Amygdala (tissue), 56 donors: ENCODE measurements at regions not wholly inside any gene's neighbourhood (a gene's known extent, or its start where the extent isn't known, plus 50 kb on each side); places are given as distances from the start of the nearest gene placed in this dataset.
"Not testable (repeated sequence)": the region's sequence is repeated elsewhere in the genome, so short reads cannot be mapped to it uniquely, and the experiment has no call there.

Source experiments
- DNase-seq, 56 donors: peaks; one replicate each; lab custom pipeline; 2025; lab: John Stamatoyannopoulos, UW

GRCh38 chr12:60231303-60231702 lies 635.5 kb downstream of the SLC16A7 start:
- DNase-seq: no peak

- DNase-seq: no peak
Measured at GRCh38 chr12:60231976-60232907, 636.4 kb downstream of the SLC16A7 start.

DNA sequence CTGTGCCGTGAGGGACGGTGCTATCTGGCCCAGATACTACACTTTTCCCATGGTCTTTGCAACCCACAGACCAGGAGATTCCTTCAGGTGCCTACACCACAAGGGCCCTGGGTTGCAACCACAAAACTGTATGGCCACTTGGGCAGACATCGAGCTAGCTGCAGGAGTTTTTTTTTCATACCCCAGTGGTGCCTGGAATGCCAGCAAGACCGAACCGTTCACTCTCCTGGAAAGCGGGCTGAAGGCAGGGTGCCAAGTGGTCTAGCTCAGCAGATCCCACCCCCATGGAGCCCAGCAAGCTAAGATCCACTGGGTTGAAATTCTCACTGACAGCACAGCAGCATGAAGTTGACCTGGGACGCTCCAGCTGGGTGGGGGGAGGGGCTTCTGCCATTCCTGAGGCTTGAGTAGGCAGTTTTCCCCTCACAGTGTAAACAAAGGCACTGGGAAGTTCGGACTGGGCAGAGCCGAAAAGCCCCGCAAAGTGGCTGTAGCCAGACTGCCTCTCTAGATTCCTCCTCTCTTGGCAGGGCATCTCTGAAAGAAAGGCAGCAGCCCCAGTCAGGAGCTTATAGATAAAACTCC lies 638.9 kb downstream of the SLC16A7 start:
- not testable (repeated sequence) for DNase-seq

GRCh38 chr12:60235261-60235660 lies 639.4 kb downstream of the SLC16A7 start:
- DNase-seq: no peak

DNA sequence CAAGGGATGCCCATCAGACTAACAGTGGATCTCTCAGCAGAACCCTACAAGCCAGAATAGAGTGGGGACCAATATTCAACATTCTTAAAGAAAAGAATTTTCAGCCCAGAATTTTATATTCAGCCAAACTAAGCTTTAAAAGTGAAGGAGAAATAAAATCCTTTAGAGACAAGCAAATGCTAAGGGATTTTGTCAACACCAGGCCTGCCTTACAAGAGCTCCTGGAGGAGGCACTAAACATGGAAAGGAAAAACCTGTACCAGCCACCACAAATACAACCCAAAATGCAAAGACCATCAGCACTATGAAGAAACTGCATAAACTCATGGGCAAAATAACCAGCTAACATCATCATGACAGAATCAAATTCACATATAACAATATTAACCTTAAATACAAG lies 640.6 kb downstream of the SLC16A7 start:
- DNase-seq: not testable (repeated sequence)

GRCh38 chr12:60240891-60241290 lies 645.1 kb downstream of the SLC16A7 start:
- DNase-seq: no peak

DNA sequence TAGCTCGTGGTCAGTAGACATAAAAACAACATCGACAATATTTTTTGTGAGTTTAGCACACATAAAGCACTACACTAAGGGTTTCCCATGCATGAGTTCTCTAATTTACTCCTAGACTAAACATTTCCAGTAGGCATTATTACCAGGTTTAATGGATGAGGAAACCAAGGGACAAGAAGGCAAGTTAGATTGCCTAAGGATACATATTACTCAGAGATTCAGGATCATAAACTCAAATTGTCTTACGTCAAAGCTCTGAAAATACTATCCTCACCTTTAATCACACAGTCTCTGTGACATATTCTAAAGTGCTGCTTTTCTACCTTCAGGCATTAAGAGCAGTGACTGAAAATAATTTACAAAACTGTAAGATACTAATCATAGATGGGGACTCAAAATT lies 655.3 kb downstream of the SLC16A7 start:
- no peak for DNase-seq

DNA sequence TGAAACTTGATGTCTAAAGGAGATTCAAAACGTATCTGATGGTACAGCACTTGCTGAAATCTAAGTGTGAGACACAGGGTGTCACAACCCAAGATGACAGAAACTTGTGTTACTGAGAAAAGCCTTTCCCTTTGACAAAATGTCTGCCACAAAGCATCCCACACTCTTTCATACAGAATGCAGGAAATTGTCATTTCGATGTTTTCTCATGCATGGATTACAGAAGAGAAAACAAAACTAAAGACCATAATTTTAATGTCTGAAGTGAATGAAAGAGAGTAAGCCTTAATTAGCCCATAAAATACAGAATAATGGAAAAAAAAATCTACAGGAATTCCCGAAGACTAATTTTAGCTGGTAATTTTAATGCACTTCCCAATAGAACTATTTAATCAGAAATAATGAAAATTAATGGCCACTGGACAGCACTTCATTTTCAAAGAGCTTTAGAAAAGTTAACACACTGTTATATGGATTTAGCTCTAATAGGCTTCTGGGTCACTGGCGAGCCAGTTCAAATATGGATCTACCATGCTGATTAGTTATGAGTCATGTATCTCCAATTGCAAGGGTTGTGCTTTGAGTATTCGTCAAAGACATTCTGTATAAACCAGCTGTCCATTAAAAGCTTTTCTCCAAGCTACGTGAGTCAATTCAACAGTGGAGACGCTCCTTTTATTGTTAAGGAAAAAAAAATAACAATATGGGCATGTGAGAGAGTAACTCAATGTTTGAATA lies 656.7 kb downstream of the SLC16A7 start:
- no peak for DNase-seq

- no peak for DNase-seq
Measured at GRCh38 chr12:60255044-60255443, 659.2 kb downstream of the SLC16A7 start.

- DNase-seq: no peak
Measured at GRCh38 chr12:60257063-60257462, 661.2 kb downstream of the SLC16A7 start.

- DNase-seq: no peak
Measured at GRCh38 chr12:60259225-60259624, 663.4 kb downstream of the SLC16A7 start.

- no peak for DNase-seq
Measured at GRCh38 chr12:60262378-60262777, 666.5 kb downstream of the SLC16A7 start.

DNA sequence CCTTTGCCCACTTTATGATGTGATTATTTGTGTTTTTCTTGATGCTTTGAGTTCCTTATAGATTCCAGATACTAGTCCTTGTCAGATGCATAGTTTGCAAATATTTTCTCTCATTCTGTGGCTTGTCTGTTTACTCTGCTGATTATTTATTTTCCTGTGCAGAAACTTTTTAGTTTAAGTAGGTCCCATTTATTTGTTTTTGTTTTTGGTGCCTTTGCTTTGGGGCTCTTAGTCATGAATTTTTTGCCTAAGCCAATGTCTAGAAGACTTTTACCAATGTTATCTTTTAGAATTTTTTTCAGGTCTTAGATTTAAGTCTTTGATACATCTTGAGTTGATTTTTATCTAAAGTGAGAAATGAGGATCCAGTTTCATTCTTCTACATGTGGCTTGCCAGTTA lies 667.3 kb downstream of the SLC16A7 start:
- no peak for DNase-seq

GRCh38 chr12:60263836-60264493 lies 668.1 kb downstream of the SLC16A7 start:
- DNase-seq: no peak

DNA sequence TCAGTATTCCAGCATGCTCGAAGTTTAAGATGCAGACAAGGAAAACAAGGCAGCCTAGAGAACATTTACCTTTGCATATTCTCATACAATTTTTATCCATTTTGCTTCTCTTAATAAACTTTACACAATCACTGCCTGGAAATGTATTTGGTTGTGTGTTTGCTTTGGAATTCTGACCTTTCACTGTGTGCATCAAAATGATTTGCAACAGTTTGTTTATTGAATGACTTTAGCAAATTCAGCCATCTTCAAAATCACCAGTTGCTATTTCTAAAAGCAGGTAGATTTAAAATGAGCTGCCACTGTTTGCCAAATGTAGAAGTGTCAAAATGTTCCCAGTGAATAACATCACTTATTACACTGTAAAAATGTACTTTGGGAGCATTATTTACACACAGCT lies 669.9 kb downstream of the SLC16A7 start:
- DNase-seq: no peak

- DNase-seq: no peak
Measured at GRCh38 chr12:60266381-60266852, 670.6 kb downstream of the SLC16A7 start.

DNA sequence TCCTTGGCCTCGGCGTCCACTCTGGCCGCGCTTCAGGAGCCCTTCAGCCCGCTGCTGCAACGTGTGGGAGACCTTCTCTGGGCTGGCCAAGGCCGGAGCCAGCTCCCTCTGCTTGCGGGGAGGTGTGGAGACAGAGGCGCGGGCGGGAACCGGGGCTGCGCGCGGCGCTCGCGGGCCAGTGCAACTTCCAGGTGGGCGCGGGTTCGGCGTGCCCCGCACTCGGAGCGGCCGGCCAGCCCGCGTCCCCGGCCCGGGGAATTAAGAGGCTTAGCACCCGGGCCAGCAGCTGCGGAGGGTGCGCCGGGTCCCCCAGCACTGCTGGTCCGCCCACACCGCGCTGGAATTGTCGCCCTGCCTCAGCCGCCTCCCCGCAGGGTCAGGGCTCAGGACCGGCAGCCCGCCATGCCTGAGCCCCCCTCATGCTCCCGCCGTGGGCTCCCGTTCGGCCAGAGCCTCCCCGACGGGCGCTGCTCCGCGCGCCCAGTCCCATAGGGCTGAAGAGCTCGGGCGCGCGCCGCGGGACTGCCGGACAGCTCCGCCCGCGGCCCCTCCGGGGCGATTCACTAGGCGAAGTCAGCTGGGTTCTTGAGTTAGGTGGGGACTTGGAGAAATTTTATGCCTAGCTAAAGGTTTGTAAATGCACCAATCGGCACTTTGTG lies 673.9 kb downstream of the SLC16A7 start:
- DNase-seq: no peak

DNA sequence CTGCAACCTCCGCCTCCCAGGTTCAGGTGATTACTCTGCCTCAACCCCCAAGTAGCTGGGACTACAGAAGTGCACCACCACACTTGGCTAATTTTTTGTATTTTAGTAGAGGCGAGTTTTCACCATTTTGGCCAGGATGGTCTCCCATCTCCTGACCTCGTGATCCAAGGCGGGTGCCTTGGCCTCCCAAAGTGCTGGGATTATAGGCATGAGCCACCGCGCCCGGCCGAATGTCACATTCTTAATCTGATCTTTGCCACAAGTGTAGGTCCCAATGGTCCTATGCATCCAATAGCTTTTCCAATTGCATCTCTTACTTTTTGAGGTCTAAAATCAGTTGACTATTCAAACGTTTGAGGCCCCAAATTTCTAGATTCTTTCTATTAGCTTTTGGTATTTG lies 676.0 kb downstream of the SLC16A7 start:
- no peak for DNase-seq

DNA sequence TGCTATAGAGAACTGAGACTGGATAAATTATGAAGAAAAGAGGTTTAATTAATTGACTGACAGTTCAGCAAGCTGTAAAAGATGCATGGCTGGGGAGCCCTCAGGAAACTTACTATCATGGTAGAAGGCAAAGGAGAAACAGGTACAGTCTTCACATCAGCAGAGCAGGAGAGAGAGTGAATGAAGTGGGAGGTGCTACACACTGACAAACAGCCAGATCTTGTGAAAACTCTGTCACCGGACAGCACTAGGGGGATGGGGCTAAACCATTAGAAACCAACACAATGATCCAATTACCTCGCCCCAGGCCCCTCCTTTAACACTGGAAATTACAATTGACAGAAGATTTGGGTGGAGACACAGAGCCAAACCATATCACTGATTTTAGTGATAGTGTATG lies 682.4 kb downstream of the SLC16A7 start:
- no peak for DNase-seq

DNA sequence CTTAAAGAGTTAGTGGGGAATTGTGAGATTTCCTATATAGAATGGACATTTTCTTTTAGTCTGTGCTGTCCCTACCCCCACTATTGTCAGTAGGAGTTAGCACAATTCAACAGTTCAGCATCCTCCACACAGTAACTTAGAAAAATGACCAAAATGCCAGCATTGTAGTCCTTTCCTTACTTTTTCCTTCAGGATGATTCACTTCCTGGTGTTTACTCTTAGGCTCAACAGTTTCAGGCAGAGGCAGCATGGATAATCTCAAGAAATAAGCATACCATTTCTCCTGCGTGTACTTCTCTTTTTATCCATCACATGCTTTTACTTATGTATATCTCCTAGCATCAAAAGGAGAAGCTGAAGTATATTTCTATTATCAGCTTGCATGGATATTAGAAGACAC lies 683.4 kb downstream of the SLC16A7 start:
- no peak for DNase-seq
